ENCODE measurements at regions not wholly inside any gene's neighbourhood (a gene's known extent, or its start where the extent isn't known, plus 50 kb on each side); places are given as distances from the start of the nearest gene placed in this dataset.
A peak's percentile ranks its signal among the peaks of the same experiment; 100 is the strongest.

DNA sequence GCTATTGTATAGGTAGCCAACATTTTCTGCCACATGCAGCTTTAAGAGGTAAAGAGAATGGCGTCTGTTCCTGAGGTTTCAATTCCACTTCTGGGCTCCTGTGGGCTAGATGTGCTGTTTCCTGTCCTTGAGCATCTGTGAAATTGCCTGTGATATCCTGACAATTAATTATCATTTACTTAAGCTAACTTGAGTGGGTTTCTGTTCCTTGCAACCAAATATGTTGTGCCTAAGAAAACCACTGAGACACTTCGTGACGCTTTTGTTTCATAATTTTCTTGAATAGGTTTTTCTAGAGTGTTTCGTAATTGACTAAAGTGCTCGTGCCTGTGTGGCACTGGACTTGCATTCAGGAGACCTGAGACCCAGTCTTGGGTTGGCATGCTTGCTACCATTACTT is 127.3 kb upstream of the POU3F1 start:
- no peaks in the 10 kb centered on the region for H3K27me3 ChIP-seq (ENCODE audit: control insufficient read depth in 3 of 3, insufficient read depth in 3 of 3, low read length in 3 of 3)
- H3K4me1 ChIP-seq (ENCODE audit: control insufficient read depth in 3 of 3, insufficient read depth in 2 of 3, low read depth in 1 of 3, low read length in 2 of 3) = no peaks in the 10 kb centered on the region
- no peaks in the 10 kb centered on the region for H3K36me3 ChIP-seq (ENCODE audit: control insufficient read depth in 3 of 3, insufficient read depth in 2 of 3, low read depth in 1 of 3, low read length in 3 of 3)
- 73 to 87% (median 84%) methylated on average over 5 of the region's 5 CpGs for WGBS, 3 donors
- peaks cover 0 to under 1% of the 10 kb centered on the region in 2 donors for H3K9me3 ChIP-seq (ENCODE audit: control insufficient read depth in 2 of 2, insufficient read depth in 1 of 2, low read depth in 1 of 2, low read length in 1 of 2)
- no peak for DNase-seq
- no peak overlapping the region for H3K27ac ChIP-seq (ENCODE audit: low read depth in 1 of 3, low read length in 2 of 3)
- H3K4me3 ChIP-seq (ENCODE audit: low read depth in 1 of 3, low read length in 3 of 3) = no peak overlapping the region
- FAIRE-seq = no peak

GRCh38 chr1:38173157-38173831 is 126.7 kb upstream of the POU3F1 start:
- DNase-seq (no peak), FAIRE-seq (no peak)
- Histone ChIP-seq H3K27me3 (ENCODE audit: control insufficient read depth in 3 of 3, insufficient read depth in 3 of 3, low read length in 3 of 3) (no peaks in the 10 kb centered on the region), H3K4me1 (ENCODE audit: control insufficient read depth in 3 of 3, insufficient read depth in 2 of 3, low read depth in 1 of 3, low read length in 2 of 3) (no peaks in the 10 kb centered on the region), H3K36me3 (ENCODE audit: control insufficient read depth in 3 of 3, insufficient read depth in 2 of 3, low read depth in 1 of 3, low read length in 3 of 3) (no peaks in the 10 kb centered on the region), H3K27ac (ENCODE audit: low read depth in 1 of 3, low read length in 2 of 3) (no peak overlapping the region), H3K9me3 (ENCODE audit: control insufficient read depth in 2 of 2, insufficient read depth in 1 of 2, low read depth in 1 of 2, low read length in 1 of 2) (peaks cover 0 to 2% of the 10 kb centered on the region in 2 donors), H3K4me3 (ENCODE audit: low read depth in 1 of 3, low read length in 3 of 3) (no peak overlapping the region)
- WGBS, 3 donors = 62 to 81% (median 74%) methylated on average over 6 of the region's 6 CpGs

- DNase-seq (no peak), FAIRE-seq (no peak)
- Histone ChIP-seq H3K27me3 (ENCODE audit: control insufficient read depth in 3 of 3, insufficient read depth in 3 of 3, low read length in 3 of 3) (no peaks in the 10 kb centered on the region), H3K27ac (ENCODE audit: low read depth in 1 of 3, low read length in 2 of 3) (no peak overlapping the region), H3K9me3 (ENCODE audit: control insufficient read depth in 2 of 2, insufficient read depth in 1 of 2, low read depth in 1 of 2, low read length in 1 of 2) (peaks cover 0 to 2% of the 10 kb centered on the region in 2 donors), H3K36me3 (ENCODE audit: control insufficient read depth in 3 of 3, insufficient read depth in 2 of 3, low read depth in 1 of 3, low read length in 3 of 3) (no peaks in the 10 kb centered on the region), H3K4me1 (ENCODE audit: control insufficient read depth in 3 of 3, insufficient read depth in 2 of 3, low read depth in 1 of 3, low read length in 2 of 3) (no peaks in the 10 kb centered on the region), H3K4me3 (ENCODE audit: low read depth in 1 of 3, low read length in 3 of 3) (no peak overlapping the region)
- 66 to 87% (median 67%) methylated on average over 3 of the region's 3 CpGs for WGBS, 3 donors
These were observed 122.5 kb upstream of the POU3F1 start for GRCh38 chr1:38169121-38169520.

GRCh38 chr1:38168365-38168764 is 121.8 kb upstream of the POU3F1 start:
- Histone ChIP-seq H3K27me3 (ENCODE audit: control insufficient read depth in 3 of 3, insufficient read depth in 3 of 3, low read length in 3 of 3) (no peaks in the 10 kb centered on the region), H3K4me3 (ENCODE audit: low read depth in 1 of 3, low read length in 3 of 3) (no peak overlapping the region), H3K4me1 (ENCODE audit: control insufficient read depth in 3 of 3, insufficient read depth in 2 of 3, low read depth in 1 of 3, low read length in 2 of 3) (no peaks in the 10 kb centered on the region), H3K27ac (ENCODE audit: low read depth in 1 of 3, low read length in 2 of 3) (no peak overlapping the region), H3K9me3 (ENCODE audit: control insufficient read depth in 2 of 2, insufficient read depth in 1 of 2, low read depth in 1 of 2, low read length in 1 of 2) (peaks cover 0 to 2% of the 10 kb centered on the region in 2 donors), H3K36me3 (ENCODE audit: control insufficient read depth in 3 of 3, insufficient read depth in 2 of 3, low read depth in 1 of 3, low read length in 3 of 3) (no peaks in the 10 kb centered on the region)
- DNase-seq (no peak), FAIRE-seq (no peak)
- WGBS, 3 donors = 89 to 95% (median 94%) methylated on average over 2 of the region's 2 CpGs

GRCh38 chr1:38166461-38166860 is 119.9 kb upstream of the POU3F1 start:
- H3K36me3 ChIP-seq (ENCODE audit: control insufficient read depth in 3 of 3, insufficient read depth in 2 of 3, low read depth in 1 of 3, low read length in 3 of 3) = no peaks in the 10 kb centered on the region
- 83 to 91% (median 86%) methylated on average over 4 of the region's 4 CpGs for WGBS, 3 donors
- no peak overlapping the region for H3K4me3 ChIP-seq (ENCODE audit: low read depth in 1 of 3, low read length in 3 of 3)
- H3K27me3 ChIP-seq (ENCODE audit: control insufficient read depth in 3 of 3, insufficient read depth in 3 of 3, low read length in 3 of 3) = no peaks in the 10 kb centered on the region
- DNase-seq (no peak), FAIRE-seq (no peak)
- H3K27ac ChIP-seq (ENCODE audit: low read depth in 1 of 3, low read length in 2 of 3) = no peak overlapping the region
- H3K9me3 ChIP-seq (ENCODE audit: control insufficient read depth in 2 of 2, insufficient read depth in 1 of 2, low read depth in 1 of 2, low read length in 1 of 2) = peaks cover 0 to 2% of the 10 kb centered on the region in 2 donors
- H3K4me1 ChIP-seq (ENCODE audit: control insufficient read depth in 3 of 3, insufficient read depth in 2 of 3, low read depth in 1 of 3, low read length in 2 of 3) = no peaks in the 10 kb centered on the region

GRCh38 chr1:38153778-38154470 is 107.3 kb upstream of the POU3F1 start:
- no peaks in the 10 kb centered on the region for H3K4me1 ChIP-seq (ENCODE audit: control insufficient read depth in 3 of 3, insufficient read depth in 2 of 3, low read depth in 1 of 3, low read length in 2 of 3)
- H3K27ac ChIP-seq (ENCODE audit: low read depth in 1 of 3, low read length in 2 of 3) = no peak overlapping the region
- no peaks in the 10 kb centered on the region for H3K9me3 ChIP-seq (ENCODE audit: control insufficient read depth in 2 of 2, insufficient read depth in 1 of 2, low read depth in 1 of 2, low read length in 1 of 2)
- no peak overlapping the region for H3K4me3 ChIP-seq (ENCODE audit: low read depth in 1 of 3, low read length in 3 of 3)
- DNase-seq (no peak), FAIRE-seq (no peak)
- WGBS, 3 donors = 81 to 84% (median 81%) methylated on average over 12 of the region's 12 CpGs
- peaks cover 0 to 2% (median 0%) of the 10 kb centered on the region in 3 donors for H3K27me3 ChIP-seq (ENCODE audit: control insufficient read depth in 3 of 3, insufficient read depth in 3 of 3, low read length in 3 of 3)
- no peaks in the 10 kb centered on the region for H3K36me3 ChIP-seq (ENCODE audit: control insufficient read depth in 3 of 3, insufficient read depth in 2 of 3, low read depth in 1 of 3, low read length in 3 of 3)

DNA sequence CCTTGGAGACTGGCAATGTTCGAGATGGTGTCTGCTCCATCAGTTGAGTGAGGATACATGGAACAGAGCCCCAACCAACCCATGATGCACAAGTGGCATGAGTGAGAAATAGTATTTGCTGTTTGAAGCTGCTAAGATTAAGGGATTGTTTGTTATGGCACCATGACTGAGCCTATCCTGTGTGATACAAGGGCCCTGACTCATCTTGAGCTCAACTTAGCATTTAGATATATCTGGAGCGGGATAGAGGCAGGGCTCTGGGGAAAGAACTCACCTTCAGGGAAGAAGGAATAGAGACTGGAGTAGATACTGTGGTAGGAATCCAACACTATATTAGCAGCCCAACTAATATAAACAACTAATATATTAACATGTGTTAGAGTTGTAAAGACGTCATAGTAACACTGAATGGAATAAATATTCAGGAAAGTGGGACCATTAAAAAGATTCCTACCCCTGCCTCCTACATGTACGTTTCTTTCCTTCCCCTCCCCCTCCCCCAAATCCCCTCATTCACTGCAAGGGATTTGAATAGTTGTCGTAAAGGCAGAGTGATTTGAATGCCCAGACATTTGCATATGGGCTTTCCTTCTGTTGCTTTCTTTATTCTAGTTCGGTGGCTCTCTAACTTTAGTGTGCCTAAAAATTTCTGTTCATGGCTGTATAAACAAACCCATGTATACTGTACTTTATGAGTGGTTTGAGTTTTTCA is 106.6 kb upstream of the POU3F1 start:
- FAIRE-seq (no peak), DNase-seq (no peak)
- H3K4me1 ChIP-seq (ENCODE audit: control insufficient read depth in 3 of 3, insufficient read depth in 2 of 3, low read depth in 1 of 3, low read length in 2 of 3) = no peaks in the 10 kb centered on the region
- WGBS, 3 donors = 38 to 45% (median 45%) methylated on average over 6 of the region's 6 CpGs
- H3K27me3 ChIP-seq (ENCODE audit: control insufficient read depth in 3 of 3, insufficient read depth in 3 of 3, low read length in 3 of 3) = peaks cover 0 to 2% (median 0%) of the 10 kb centered on the region in 3 donors
- no peaks in the 10 kb centered on the region for H3K9me3 ChIP-seq (ENCODE audit: control insufficient read depth in 2 of 2, insufficient read depth in 1 of 2, low read depth in 1 of 2, low read length in 1 of 2)
- no peak overlapping the region for H3K27ac ChIP-seq (ENCODE audit: low read depth in 1 of 3, low read length in 2 of 3)
- no peak overlapping the region for H3K4me3 ChIP-seq (ENCODE audit: low read depth in 1 of 3, low read length in 3 of 3)
- H3K36me3 ChIP-seq (ENCODE audit: control insufficient read depth in 3 of 3, insufficient read depth in 2 of 3, low read depth in 1 of 3, low read length in 3 of 3) = no peaks in the 10 kb centered on the region

DNA sequence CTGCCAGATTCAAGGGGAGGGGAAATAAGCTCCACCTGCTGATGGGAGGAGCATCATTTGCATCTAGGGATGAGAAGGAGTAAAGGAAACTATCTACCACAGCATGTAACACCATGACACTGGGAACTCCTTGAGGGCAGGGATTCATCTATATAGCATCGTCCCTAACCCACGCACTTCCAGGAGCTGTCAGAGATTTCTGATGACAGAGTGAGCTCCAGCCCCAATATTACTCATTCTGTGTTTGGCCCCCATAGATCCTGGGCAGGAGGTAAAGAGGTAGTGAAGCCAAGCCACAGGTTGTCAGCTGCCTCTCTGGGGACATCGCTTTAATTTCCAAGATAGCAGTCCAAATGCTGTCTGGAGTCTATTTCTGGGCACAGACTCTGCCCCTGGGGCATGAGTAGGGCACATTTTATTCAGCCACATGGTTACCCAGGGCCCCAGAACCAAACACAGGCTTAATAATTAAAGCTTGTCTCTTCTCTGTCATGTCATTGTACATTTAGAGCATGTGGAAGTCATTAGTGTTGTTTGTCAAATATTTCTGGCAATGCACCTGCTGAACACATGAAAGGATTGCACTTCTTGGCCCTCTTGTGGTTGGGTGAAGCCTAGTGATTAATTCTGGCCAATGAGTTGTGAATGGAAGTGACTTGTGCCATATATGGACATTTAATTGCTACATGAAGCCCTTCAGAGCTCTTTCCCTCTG is 105.9 kb upstream of the POU3F1 start:
- Histone ChIP-seq H3K27ac (ENCODE audit: low read depth in 1 of 3, low read length in 2 of 3) (no peak overlapping the region), H3K4me1 (ENCODE audit: control insufficient read depth in 3 of 3, insufficient read depth in 2 of 3, low read depth in 1 of 3, low read length in 2 of 3) (no peaks in the 10 kb centered on the region), H3K4me3 (ENCODE audit: low read depth in 1 of 3, low read length in 3 of 3) (no peak overlapping the region), H3K36me3 (ENCODE audit: control insufficient read depth in 3 of 3, insufficient read depth in 2 of 3, low read depth in 1 of 3, low read length in 3 of 3) (no peaks in the 10 kb centered on the region), H3K9me3 (ENCODE audit: control insufficient read depth in 2 of 2, insufficient read depth in 1 of 2, low read depth in 1 of 2, low read length in 1 of 2) (no peaks in the 10 kb centered on the region), H3K27me3 (ENCODE audit: control insufficient read depth in 3 of 3, insufficient read depth in 3 of 3, low read length in 3 of 3) (peaks cover 0 to 2% (median 0%) of the 10 kb centered on the region in 3 donors)
- FAIRE-seq (no peak), DNase-seq (peak; percentile 12 to 15)
- 73 to 89% (median 83%) methylated on average over 3 of the region's 3 CpGs for WGBS, 3 donors

Data from small intestine (tissue), 7 donors.